Hematopoietic multipotent progenitor cell treated with erythropoietin and hydrocortisone succinate and interleukin-3 and kit ligand, for 6 days (in vitro differentiated cells): ENCODE measurements at regions not wholly inside any gene's neighbourhood (a gene's known extent, or its start where the extent isn't known, plus 50 kb on each side); places are given as distances from the start of the nearest gene placed in this dataset.

Experiments used
- DNase-seq: peaks from one replicate; pipeline ENCODE4 v3.0.0-alpha.2; 2015

DNA sequence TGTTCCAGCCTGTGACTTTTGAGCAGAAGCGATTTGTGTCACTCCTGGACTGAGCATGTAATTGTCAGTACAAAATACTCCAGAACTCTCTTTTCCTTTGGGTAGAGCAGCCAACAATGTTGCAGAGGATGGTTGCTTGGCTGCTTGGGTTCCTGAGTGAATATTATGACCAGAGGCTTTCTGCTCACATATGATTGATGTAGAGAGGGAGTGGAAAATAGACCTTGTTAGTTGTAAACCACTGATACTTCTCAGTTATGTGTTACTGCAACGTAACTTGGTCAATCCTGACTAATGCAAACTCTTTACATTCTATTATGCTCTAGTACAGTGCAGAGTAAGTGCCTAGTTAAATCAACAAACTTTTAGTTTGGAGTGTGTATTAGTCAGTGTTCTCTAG, 322.6 kb upstream of the KCNH8 start:
- DNase-seq, result peak; percentile 5

DNA sequence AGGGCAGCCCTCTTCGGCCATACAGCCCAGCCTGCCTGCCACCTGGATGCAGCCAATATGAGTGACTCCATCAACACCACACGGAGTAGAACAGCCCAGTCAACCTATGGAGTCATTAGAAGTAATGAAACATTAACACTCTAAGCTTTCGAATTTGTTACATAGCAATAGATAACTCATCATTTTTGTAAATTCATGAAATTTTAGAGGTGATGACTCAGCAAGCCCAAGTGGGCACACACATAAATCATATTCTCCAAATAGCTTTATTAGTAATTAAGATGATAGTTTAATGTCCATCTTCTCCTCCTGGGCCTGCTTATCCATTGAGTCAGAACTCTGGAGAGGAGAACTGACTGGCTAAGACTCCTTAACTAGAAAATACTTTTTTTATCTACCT, 335.0 kb upstream of the KCNH8 start:
- DNase-seq, result no peak

DNA sequence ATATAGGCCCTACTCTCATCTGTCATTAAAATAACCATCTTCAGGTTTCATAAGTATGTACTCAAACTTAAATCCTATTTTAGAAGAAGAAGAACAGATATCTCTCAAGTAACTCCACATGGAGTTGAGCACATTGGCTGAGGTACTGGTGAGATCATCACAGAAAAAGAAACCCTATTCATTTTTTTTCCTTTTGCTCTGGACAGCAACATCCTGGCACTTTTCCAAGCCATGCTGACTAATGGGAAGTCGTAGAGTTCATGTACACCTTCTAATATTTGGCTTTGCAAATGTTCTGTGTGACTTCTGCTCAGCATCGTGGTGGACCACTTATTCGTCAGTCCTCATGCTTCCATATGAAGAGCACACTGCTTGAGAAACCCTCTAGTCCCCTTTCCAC, 336.0 kb upstream of the KCNH8 start:
- DNase-seq, result peak; percentile 64

DNA sequence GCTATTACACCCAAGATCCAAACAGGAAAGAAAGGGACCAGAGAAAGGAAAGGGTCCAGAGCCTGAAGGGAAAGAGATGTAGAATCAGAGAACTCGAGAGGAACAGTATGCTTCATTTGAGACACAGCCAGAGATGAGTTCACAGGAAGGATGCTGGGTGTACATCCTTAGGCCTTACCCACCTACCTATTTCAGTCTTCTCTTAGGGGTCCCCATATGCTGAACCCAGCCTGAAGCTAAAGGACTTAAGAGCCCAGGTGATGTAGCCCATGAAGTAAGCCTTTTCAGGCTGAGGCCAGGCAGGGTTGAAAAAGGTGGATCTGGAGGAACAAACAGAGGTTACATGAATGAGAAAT, 338.0 kb upstream of the KCNH8 start:
- no peak for DNase-seq

DNA sequence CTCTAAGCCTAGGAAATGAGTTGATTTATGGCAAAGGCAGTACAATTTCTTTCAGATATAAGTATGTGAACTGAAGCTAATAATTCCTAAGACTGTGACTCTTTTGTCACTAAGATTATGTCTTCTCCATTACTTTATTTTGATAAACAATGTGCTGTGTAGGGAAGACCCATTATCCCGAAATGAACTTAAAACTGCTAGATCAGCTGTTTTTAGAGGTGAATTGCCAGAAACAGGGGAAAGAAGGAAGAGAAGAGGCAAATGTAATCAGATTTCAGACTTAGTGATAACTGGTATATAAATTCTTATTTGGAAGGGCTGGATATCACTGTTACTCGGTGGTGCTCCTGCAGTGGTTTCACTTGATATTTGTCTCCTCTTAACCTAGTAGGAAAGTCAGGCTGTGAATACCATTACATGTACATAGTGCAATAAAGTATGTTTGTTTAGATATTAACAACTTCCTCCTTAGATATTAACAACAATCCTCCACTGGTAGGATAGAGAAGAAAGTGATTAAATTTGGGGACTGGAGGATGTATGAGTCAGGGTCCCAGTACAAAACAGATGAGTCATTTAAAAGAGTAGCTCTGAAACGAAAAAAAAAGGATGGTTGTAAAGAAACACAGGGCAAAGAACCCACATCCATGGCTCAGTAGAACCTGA, 338.5 kb upstream of the KCNH8 start:
- no peak for DNase-seq

DNA sequence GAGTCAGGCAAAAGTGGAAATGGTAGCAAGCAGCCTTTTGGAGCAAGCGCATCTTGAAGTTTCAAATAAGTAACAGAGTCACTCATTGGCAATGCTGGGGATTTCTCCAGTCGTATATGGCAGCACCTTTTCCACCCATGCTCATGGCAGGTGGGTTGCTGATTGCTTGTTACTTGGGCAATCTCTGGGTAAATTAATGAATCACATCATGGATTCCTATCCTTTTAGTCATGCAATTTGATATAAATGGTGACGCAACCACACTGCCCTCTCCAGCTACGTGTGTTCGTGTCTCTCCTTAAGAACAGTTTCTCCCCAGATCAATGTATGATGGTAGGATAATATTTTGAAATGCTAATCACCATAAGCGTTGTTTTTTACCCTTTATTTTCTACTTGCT, 339.9 kb upstream of the KCNH8 start:
- no peak for DNase-seq

DNA sequence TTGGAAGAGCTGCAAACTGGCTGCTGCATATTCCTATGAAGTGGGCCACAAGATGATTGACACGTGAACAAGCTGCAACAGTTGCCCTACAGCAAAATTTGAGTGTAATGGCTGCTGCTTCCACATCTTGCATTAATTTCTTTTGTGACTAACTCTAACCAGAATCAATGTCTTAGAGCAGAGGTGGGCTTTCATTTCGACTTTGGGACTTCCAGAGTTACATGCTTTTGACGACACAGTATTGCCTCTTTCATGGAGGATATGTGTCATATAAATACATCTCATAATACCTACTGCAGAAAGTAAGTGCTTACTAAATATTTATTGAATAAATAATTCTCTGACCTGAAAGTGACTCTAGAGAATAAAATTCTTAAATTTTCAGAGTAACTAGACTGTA, 340.7 kb upstream of the KCNH8 start:
- no peak for DNase-seq

DNA sequence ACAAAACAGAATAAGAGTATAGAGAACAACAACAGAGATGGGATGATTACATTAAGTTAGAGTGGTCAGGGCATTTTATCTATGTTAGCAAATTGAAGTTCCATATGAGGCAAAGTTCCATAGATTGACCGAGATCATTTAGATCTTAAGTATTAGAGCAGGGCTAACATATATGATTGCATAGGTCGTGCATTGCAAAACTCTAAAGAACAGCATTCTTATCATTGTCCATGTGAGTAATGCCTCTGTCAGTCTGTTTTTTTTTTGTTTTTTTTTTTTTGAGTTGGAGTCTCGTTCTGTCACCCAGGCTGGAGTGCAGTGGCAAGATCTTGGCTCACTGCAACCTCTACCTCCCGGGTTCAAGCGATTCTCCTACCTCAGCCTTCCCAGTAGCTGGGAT, 341.7 kb upstream of the KCNH8 start:
- no peak for DNase-seq

DNA sequence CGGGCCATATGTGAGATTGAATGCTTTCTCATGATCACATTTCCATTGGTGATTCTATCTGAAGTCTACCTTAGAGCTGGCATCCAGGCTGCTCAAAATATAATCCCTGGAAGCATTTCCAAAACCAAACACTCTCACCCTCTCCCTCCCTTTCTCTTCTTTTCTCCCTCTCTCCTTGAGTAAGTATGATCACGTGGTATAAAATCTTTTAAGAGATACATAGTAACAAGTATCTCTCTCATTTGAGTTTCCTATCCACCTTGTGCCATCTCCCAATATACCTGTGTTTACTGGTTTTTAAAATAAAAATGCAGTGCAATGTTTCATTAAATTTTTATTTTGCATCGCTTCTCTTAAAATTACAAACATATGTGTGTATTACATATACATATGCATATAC, 350.9 kb upstream of the KCNH8 start:
- no peak for DNase-seq

DNA sequence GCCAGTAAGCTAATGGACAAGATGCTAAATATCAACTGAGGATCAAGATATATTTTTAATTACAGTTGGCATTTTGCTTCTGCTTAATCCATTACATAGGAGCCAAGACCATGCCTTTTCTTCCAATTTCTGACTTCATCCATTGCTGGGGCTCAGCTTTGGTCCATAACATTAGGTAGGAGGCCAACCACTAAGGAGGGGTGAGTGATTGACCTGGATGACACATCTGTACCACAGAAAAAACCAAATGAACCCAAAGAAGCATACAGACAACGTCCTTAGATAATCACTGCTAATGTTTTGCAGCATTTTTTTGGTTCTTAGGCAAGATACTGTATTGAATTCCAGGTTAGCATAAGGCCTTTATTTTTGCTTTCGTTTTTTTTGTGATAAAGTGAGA, 353.2 kb upstream of the KCNH8 start:
- no peak for DNase-seq

DNA sequence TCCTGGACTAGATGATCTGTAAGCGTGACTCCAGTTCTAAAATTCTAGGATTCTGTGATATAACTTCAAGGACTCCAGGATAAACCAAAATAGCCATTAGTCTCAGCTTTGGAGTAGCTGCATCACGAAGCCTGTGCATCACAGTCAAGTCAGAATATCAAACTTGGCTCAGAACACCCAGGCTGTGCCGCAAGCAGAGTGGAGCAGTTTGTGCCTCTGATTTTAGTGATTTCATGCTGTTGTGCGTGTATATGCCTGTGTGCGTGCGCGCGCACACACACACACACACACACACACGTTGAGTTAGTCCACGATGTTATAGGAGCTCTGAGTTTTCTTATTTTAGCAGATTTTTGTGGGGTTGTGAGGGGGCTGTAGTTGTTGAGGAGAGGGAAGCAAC, 356.6 kb upstream of the KCNH8 start:
- DNase-seq, result no peak

DNA sequence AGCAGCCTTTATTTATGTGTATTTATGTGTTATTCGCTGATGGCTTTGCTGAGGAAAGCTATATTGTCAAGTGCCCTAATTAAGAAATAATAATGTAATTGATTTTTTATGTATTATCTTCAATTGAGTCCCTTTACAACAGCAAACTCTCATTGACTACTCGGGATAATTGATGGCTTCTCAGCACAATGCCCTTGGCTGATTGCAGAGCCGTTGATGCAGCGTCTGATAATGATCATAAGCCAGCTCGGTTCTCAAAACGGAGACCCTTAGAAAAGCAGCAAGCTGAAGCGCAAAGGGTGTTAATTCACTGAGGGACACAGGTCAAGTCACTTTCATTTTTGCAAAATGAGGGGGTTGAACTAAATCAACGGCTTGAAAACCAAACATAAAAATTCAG, 357.1 kb upstream of the KCNH8 start:
- DNase-seq, result no peak

DNA sequence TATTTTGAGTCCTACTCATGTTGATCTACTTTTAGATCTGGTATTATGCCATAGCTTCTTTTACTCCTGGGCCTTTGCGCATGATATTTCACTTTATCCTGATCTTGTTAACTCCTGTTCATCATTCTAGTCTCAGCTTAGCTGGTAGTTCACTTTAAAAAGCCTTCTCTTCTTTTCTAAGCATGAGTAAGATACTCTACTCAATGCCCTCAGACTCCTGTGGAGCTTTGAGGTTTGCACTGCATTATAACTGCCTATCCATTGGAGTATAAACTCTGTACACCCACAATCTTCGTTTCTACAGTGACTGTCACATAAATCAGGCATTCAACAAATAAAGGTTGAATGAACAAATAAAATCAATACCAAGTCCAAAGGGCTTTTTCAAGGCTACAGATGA, 357.9 kb upstream of the KCNH8 start:
- no peak for DNase-seq

DNA sequence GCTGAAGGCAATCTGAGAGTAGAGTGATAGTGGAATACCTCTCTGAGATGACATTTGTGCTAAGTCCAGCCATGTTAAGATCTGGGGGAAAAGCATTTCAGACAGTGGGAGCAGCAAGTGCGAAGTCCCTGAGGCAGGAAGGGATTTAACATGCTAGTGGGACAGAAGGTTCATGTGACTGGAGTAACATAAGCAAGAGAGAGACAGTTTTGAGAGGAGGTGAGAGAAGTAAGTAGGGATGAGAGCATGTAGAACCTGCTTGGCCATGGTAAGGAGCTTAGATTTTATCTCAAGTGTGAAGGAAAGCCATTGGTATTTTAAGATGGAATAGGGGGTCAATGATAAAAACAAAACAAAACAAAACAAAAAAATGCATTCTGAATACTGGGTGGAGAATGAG, 358.6 kb upstream of the KCNH8 start:
- no peak for DNase-seq

DNA sequence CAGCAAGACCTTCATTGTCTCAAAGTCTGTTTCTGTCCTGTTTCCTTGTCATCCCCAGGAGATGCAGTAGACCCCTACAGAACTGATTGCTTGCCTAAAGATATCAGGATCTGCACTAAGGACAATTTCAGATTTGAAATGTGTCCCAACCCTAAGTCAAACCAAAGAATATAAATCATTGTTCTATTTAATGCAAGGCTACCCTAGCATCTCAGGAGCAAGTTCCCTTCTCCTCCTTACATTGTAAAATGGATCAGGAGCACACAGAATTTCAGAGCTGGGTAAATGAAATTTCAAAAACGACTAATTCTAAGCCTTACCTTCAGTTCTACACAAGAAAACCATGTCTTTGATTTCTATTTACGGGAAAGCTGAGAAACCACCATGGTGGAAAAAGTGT, 360.9 kb upstream of the KCNH8 start:
- peak; percentile 13 for DNase-seq

DNA sequence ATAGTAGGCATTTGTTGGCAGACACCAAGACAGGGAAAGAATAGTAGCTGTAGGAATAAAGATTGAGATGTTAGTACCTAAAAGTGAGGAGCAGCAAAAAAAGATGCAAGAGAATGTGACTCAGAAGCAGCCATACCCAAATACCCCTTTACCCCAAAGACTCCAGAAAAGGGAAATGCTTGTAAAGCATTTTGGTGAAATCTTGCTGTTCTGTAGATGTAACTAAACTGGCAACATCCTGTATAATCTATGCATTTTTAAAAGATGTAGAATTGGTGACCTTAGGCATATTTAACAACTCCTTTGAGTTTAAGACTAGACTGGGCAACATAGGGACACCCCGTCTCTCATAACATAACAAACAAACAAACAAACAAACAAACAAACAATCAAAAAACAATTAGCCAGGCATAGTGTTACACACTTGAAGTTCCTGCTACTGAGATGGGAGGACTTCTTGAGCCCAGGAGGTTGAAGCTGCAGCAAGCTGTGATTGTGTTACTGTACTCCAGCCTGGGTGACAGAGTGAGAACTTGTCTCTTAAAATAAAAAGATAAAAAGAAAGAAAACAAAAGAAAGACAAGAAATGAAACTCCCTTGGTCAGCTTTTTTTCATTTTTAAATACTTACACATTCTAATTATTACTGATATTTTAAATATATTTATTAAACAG, 361.5 kb upstream of the KCNH8 start:
- DNase-seq, result no peak

DNA sequence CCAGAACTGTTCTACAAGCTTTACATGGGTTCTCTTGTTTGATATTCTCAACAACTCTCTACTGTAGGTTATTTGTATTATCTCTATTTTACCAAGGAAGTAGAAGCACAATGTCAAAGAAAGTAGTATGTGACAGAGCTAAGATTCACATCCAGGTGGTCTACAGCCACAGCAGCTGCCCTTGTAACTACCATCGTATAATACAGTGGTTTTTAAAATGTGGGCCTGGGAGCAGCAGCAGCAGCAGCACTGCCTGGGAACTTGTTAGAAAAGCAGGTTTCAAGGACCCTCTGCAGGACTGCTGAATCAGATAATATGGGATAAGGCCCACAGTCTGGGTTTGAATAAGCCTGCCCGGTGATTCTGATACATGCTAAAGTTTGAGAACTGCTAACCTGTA, 357.1 kb upstream of the SATB1 start:
- no peak for DNase-seq

DNA sequence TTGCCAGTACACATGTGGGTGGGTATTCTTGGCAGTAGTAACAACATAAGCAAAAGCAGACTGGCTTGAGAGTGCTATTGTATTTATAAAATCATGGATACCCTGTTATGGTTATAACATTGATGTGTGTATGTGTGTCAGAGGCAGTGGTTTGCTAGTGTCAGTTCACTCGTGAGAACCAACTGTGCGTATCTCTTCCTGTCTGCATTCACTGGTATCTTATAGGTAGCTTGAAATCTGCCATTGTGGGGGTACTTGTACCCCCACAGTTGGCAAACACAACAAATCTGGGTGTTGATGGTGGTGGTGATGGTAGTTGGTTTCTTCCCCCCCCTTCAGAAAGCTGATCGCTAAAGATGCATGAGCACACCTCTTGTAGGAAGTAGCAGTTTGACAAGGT, 355.8 kb upstream of the SATB1 start:
- no peak for DNase-seq

DNA sequence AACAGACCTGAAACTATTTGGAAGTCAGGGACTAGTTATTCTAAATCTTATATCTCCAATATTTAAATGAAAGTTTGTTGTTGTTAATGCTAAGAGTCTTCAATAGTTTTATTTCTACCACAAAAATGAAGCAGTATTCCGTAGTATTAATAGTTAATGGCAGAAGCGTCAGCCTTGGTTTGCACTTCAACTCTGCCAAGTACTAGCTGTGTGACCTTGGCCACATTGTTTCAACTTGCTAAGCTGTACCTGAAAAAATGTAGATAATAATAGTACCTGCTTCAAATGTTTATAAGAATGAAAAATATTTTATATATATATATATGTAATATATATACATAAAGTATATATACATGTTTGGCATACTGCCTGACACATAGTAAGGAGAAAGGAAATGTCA, 354.6 kb upstream of the SATB1 start:
- no peak for DNase-seq

DNA sequence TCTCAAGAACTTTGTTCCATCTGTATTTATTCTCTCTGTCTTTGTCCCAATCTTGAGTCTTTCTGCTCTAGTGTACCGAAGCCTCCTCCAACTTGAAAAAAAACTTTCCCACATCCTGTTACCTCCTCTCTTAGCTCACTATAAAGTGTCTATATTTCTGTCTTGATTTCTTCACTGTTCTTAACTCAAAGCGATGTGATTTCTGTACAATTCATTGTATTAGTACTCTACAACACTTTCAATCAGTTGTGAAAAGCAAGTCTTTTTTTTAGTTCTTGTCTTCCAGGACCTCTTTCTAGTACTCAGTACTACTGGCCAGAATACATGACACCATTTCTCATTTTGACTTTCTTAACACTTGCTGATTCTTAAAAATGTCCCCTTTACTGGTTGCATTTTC, 353.5 kb upstream of the SATB1 start:
- DNase-seq, result no peak

DNA sequence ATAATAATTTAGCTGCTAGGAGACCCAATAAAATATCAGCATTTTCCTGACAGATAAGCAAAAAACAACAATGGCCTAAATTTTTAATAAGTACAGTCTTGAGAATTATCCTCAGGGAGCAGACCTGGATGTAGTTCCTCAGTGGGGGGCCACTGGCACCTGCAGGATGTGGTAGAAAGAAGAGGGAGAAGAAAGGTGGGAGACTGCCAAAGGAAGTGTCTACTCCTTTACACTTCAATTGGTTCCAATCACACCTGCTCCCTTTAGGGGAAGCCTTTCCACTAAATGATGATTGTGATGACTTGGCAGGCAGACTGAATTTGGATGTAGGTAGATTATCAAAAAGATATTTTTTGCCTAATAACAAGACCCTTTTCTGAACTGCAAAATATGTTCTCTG, 353.0 kb upstream of the SATB1 start:
- DNase-seq, result no peak

DNA sequence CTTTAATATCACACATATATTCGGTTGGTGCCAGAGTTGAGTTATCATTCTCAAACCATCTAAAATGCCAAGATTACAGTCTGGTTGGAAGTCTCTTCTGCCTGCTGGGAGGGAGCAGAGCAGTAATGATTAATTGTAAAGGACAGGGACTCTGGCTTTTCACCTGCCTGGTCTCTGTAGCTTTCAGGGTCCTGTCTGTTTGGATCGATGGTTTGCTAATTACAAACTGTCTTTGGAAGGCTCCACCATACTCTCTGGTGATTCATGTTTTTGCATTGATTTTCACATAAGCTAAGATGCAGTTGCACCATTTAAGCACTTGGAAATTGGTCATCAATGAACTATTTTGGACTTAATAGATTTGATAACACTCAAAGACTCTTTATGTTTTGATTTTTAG, 350.4 kb upstream of the SATB1 start:
- DNase-seq, result no peak

DNA sequence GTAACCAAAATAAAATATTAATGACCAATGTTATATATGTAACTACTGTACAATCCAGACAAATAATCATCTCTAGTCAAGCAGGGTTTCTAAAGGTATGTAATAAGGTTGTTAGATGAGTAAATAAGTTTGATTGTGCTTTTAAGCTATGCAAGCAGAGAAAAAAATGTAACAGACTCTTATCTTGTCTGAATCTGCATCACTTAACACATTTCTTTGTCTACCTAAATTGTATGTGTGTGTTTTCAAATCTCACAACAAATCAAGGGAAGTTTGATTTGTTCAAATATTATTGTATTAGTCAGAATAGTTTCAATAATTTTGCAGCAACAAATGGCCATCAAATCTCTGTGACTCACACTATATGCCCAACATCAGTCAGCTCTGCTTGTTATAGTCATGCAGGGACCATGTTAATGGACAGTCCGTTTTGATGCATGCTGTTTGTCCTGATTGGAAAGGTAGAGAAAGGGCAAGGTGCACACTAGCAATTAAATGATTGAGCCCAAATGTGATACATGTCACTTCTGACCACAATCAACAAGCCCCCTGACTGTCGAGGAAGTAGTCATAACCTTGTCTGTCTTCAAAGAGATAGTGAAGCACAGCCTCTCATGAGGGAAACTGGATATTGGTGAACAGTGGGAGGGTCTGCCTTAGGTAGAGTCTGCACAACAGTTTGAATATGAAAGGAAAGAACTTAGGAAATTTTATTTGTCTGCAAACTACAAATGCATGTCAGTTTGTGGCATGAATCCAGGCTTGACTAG, 349.4 kb upstream of the SATB1 start:
- no peak for DNase-seq

DNA sequence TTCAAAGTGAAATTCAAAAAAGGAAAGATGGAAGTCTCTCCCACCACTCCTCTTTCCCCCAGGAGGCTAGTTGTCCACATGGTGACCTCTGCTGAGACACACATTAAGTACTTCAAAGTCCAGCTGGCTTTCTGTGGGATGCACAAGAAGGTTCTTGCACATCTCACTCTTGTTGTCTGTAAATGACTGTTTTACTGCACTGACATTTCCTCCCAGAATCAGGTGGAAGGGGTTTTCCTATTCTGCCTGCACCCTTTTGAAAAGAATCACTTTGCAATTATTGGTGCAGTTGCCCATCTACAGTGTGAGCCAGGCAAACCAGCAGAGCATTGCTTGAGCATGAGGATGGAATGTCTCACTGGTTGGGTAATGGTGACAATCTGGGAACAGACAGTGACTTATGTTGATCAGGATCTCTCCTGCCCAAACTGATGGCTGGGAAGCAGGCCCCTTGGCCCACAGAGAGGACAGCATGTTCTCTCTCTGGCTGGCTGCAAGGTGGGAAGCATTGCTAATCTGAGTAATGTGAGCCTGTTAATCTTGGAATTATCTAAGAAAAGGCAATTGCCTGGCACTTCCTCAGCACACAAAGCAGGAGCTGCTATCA, 347.7 kb upstream of the SATB1 start:
- DNase-seq, result no peak
